Activated CD8-positive, alpha-beta T cell treated with anti-CD3 and anti-CD28 coated beads for 36 hours (primary cell): ENCODE measurements at regions not wholly inside any gene's neighbourhood (a gene's known extent, or its start where the extent isn't known, plus 50 kb on each side); places are given as distances from the start of the nearest gene placed in this dataset.

Source experiments
- ATAC-seq: fragments of 200-7000 bp; cut with Tn5 transposase; one replicate; pipeline ENCODE4 v1.10.0; 2021; ENCODE audit warnings: mild to moderate bottlenecking, moderate library complexity
- CTCF ChIA-PET: fragments of 350-600 bp; sonication (Branson Sonifier 250); formaldehyde crosslinking; loops from one replicate; lab custom pipeline; 2021; ENCODE audit warnings: antibody characterized with exemption; lab: Charles Lee
- POLR2A ChIA-PET: fragments of 350-600 bp; sonication (Branson Sonifier 250); formaldehyde crosslinking; loops from one replicate; lab custom pipeline; 2021; ENCODE audit warnings: antibody characterized with exemption; lab: Charles Lee
- DNase-seq: peaks from one replicate; pipeline ENCODE4 v3.0.0-alpha.2; 2020
- H3K27ac Mint-ChIP-seq: one replicate; pipeline ENCODE4 v1.8.0; 2021; ENCODE audit warnings: mild to moderate bottlenecking, mixed read lengths
- H3K27me3 Mint-ChIP-seq: one replicate; pipeline ENCODE4 v1.8.0; 2021; ENCODE audit warnings: mixed read lengths
- H3K36me3 Mint-ChIP-seq: one replicate; pipeline ENCODE4 v1.8.0; 2021; ENCODE audit warnings: low read depth, mixed read lengths
- H3K4me1 Mint-ChIP-seq: one replicate; pipeline ENCODE4 v1.8.0; 2021; ENCODE audit warnings: low read depth, mixed read lengths
- H3K4me3 Mint-ChIP-seq: one replicate; pipeline ENCODE4 v1.8.0; 2021; ENCODE audit warnings: mild to moderate bottlenecking, moderate library complexity, mixed read lengths
- H3K9me3 Mint-ChIP-seq: one replicate; pipeline ENCODE4 v1.8.0; 2021; ENCODE audit warnings: mixed read lengths
- intact Hi-C: fragments of 100-400 bp; cut with micrococcal nuclease; formaldehyde crosslinking; loops from one replicate; pipeline ENCODE4 v1.10.0; 2022
- TF ChIP-seq, protein P1 (sequence below): fragments of 200-600 bp; IDR thresholded peaks from one replicate; pipeline ENCODE4 v1.8.0; 2022; ENCODE audit warnings: antibody characterized with exemption, mild to moderate bottlenecking

- CTCF ChIA-PET: no interaction called here
- DNase-seq: no peak
Measured at GRCh38 chr2:133673305-133673905, 105.1 kb upstream of the NCKAP5 start.

DNA sequence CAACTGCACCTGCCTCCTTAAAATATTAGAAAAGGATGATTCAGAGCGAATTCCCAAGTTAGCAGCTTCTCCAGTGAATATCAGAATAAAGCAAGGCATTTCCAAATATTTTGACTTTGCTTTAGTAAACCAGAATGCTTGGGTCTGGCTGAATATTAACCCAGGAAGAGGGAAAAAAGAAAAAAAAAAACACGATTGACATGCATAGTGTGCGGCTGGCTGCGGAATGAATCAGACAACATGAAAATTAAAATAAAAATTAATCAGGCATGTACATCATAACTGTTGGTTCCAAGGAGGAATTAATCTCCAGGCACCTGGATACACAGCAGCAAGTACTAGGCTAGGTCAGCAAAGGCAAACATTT lies 105.8 kb upstream of the NCKAP5 start:
- TF ChIP-seq, protein P1, sequence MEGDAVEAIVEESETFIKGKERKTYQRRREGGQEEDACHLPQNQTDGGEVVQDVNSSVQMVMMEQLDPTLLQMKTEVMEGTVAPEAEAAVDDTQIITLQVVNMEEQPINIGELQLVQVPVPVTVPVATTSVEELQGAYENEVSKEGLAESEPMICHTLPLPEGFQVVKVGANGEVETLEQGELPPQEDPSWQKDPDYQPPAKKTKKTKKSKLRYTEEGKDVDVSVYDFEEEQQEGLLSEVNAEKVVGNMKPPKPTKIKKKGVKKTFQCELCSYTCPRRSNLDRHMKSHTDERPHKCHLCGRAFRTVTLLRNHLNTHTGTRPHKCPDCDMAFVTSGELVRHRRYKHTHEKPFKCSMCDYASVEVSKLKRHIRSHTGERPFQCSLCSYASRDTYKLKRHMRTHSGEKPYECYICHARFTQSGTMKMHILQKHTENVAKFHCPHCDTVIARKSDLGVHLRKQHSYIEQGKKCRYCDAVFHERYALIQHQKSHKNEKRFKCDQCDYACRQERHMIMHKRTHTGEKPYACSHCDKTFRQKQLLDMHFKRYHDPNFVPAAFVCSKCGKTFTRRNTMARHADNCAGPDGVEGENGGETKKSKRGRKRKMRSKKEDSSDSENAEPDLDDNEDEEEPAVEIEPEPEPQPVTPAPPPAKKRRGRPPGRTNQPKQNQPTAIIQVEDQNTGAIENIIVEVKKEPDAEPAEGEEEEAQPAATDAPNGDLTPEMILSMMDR: no peak
- Mint-ChIP-seq H3K4me3 (no peak overlapping the region), H3K4me1 (no peaks in the 10 kb centered on the region), H3K27me3 (peaks cover 10% of the 10 kb centered on the region), H3K27ac (no peak overlapping the region), H3K9me3 (peaks cover 6% of the 10 kb centered on the region), H3K36me3 (no peaks in the 10 kb centered on the region)
- CTCF ChIA-PET: no interaction called here
- DNase-seq (no peak), ATAC-seq (no peak)
- intact Hi-C loops: no loop called here
- POLR2A ChIA-PET: no interaction called here

More at GRCh38 chr2:133673305-133673905, 105.1 kb upstream of the NCKAP5 start:
- H3K4me3 Mint-ChIP-seq: no peak overlapping the region
- ATAC-seq: no peak
- H3K9me3 Mint-ChIP-seq: peaks cover 10% of the 10 kb centered on the region
- H3K36me3 Mint-ChIP-seq: no peaks in the 10 kb centered on the region
- peaks cover 10% of the 10 kb centered on the region for H3K27me3 Mint-ChIP-seq
- POLR2A ChIA-PET: no interaction called here
- TF ChIP-seq, protein P1: no peak
- no peaks in the 10 kb centered on the region for H3K4me1 Mint-ChIP-seq
- H3K27ac Mint-ChIP-seq: no peak overlapping the region
- intact Hi-C loops: no loop called here

GRCh38 chr2:133674433-133675331 lies 106.4 kb upstream of the NCKAP5 start:
- TF ChIP-seq, protein P1: no peak
- ATAC-seq: no peak
- no peak overlapping the region for H3K4me3 Mint-ChIP-seq
- ChIA-PET CTCF (no interaction called here), POLR2A (no interaction called here)
- H3K27me3 Mint-ChIP-seq: peaks cover 8% of the 10 kb centered on the region
- H3K27ac Mint-ChIP-seq: no peak overlapping the region
- no peaks in the 10 kb centered on the region for H3K36me3 Mint-ChIP-seq
- H3K9me3 Mint-ChIP-seq: peaks cover 4% of the 10 kb centered on the region
- no peaks in the 10 kb centered on the region for H3K4me1 Mint-ChIP-seq
- no peak for DNase-seq
- intact Hi-C loops: no loop called here

DNA sequence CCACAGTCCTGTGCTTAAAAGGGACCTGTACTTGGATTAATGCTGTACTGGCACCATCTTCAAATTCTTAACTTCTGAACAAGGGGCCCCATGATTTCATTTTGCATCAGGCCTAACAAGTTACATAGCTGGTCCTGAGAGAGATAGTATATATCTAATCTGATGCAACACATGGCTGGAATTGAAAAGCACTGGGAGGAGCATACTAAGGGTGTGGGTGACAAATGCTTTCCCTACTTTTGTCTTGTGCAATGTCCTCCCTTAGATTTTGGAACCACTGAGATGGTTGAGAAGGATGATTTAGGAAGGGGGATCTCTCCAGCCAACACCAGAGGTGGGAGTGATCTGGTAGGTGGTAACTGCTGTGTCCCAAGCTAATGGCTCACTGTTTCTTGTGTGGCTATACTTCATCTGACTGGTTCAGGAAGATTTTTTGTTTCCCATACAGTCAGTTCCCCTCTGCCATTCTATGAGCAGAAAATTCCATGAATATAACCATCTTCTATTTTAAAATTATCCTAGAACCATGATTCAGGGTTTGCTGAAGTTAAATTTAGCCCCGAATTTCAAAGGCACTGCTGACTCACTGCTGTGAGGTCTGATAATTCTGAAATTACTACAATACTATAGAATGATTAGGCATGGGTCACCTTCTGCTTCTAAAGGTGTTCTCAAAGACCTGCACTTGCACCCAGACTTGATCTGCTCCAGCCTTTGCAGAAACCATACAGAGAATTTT lies 108.3 kb upstream of the NCKAP5 start:
- Mint-ChIP-seq H3K4me3 (no peak overlapping the region), H3K36me3 (no peaks in the 10 kb centered on the region), H3K27me3 (peaks cover 8% of the 10 kb centered on the region), H3K4me1 (no peaks in the 10 kb centered on the region), H3K9me3 (no peaks in the 10 kb centered on the region), H3K27ac (no peak overlapping the region)
- ChIA-PET CTCF (no interaction called here), POLR2A (no interaction called here)
- TF ChIP-seq, protein P1: no peak
- intact Hi-C loops: no loop called here
- ATAC-seq (no peak), DNase-seq (no peak)
